Breast epithelium (tissue), 4 donors: ENCODE measurements at regions not wholly inside any gene's neighbourhood (a gene's known extent, or its start where the extent isn't known, plus 50 kb on each side); places are given as distances from the start of the nearest gene placed in this dataset.

Source experiments
- DNase-seq, 2 donors: peaks; one replicate each; pipeline ENCODE4 v3.0.0-alpha.2; 2019; ENCODE audit warnings: low spot score in 2 of 2
- H3K27ac ChIP-seq, 2 donors: fragments of 200-600 bp; sonication (generic) in 1 of 2; one replicate each; pipeline ENCODE4 v1.5.1; 2016 to 2019; ENCODE audit warnings: mild to moderate bottlenecking in 1 of 2
- H3K27me3 ChIP-seq, 2 donors: fragments of 200-600 bp; sonication (generic) in 1 of 2; one replicate each; pipeline versions ENCODE4 v1.5.1 to v1.6.0; 2017 to 2019; ENCODE audit warnings: control low read depth in 1 of 2, mild to moderate bottlenecking in 1 of 2
- H3K36me3 ChIP-seq: fragments of 200-600 bp; one replicate; pipeline ENCODE4 v1.5.1; 2019
- H3K4me1 ChIP-seq, 2 donors: fragments of 200-600 bp; sonication (generic); one replicate each; pipeline ENCODE4 v1.5.1; 2016 to 2019; ENCODE audit warnings: control low read depth in 1 of 2
- H3K4me3 ChIP-seq, 3 donors: fragments of 200-600 bp; sonication (generic); 1 replicate in 2 of 3; 2 replicates in 1 of 3; pipeline ENCODE4 v1.5.1; 2016 to 2019; ENCODE audit warnings: mild to moderate bottlenecking in 3 of 3, moderate library complexity in 2 of 3
- H3K9me3 ChIP-seq, 2 donors: fragments of 200-600 bp; sonication (generic) in 1 of 2; one replicate each; pipeline ENCODE4 v1.5.1; 2016 to 2019; ENCODE audit warnings: control low read depth in 1 of 2
- CTCF ChIP-seq, 3 donors: fragments of 450-650 bp; IDR thresholded peaks; one replicate each; pipeline ENCODE4 v1.5.1; 2016 to 2017; ENCODE audit warnings: antibody characterized with exemption in 3 of 3, mild to moderate bottlenecking in 3 of 3, moderate library complexity in 3 of 3
- POLR2A ChIP-seq: fragments of 450-650 bp; IDR thresholded peaks from one replicate; pipeline ENCODE4 v1.6.1; 2016; ENCODE audit warnings: antibody characterized with exemption, mild to moderate bottlenecking, moderate library complexity
- POLR2AphosphoS5 ChIP-seq, 3 donors: sonication (generic); formaldehyde crosslinking; IDR thresholded peaks; one replicate each; pipeline ENCODE4 v1.6.1; 2017; ENCODE audit warnings: antibody characterized with exemption in 3 of 3
- intact Hi-C: fragments of 100-400 bp; cut with DNase I; formaldehyde crosslinking; loops from one replicate; pipeline ENCODE4 v1.15.1; 2023; ENCODE audit warnings: low total_unique reads

- H3K9me3 ChIP-seq: no peaks in the 10 kb centered on the region
- no peak overlapping the region for H3K4me3 ChIP-seq
- H3K4me1 ChIP-seq: no peaks in the 10 kb centered on the region
- no peak for DNase-seq
- intact Hi-C loops: no loop called here
- H3K36me3 ChIP-seq: no peaks in the 10 kb centered on the region
- H3K27me3 ChIP-seq: no peaks in the 10 kb centered on the region
- H3K27ac ChIP-seq: no peak overlapping the region
- no peak for TF ChIP-seq CTCF (IDR thresholded peaks at IDR 0.05)
- no peak for TF ChIP-seq POLR2A
- no peak for TF ChIP-seq POLR2AphosphoS5 (IDR thresholded peaks at IDR 0.05)
Measured at GRCh38 chr2:34126279-34126678, 527.2 kb upstream of the FAM98A start.

- intact Hi-C loops: no loop called here
- Histone ChIP-seq H3K36me3 (no peaks in the 10 kb centered on the region), H3K27ac (no peak overlapping the region), H3K9me3 (no peaks in the 10 kb centered on the region), H3K27me3 (no peaks in the 10 kb centered on the region), H3K4me3 (no peak overlapping the region), H3K4me1 (no peaks in the 10 kb centered on the region)
- TF ChIP-seq CTCF (IDR thresholded peaks at IDR 0.05) (no peak), POLR2A (no peak), POLR2AphosphoS5 (IDR thresholded peaks at IDR 0.05) (no peak)
- no peak for DNase-seq
Measured at GRCh38 chr2:34123996-34124785, 525.1 kb upstream of the FAM98A start.

GRCh38 chr2:34121076-34121475, 522.0 kb upstream of the FAM98A start:
- no peak overlapping the region for H3K27ac ChIP-seq
- H3K36me3 ChIP-seq: no peaks in the 10 kb centered on the region
- no peaks in the 10 kb centered on the region for H3K9me3 ChIP-seq
- intact Hi-C loops: no loop called here
- H3K27me3 ChIP-seq: no peaks in the 10 kb centered on the region
- no peak for DNase-seq
- no peak overlapping the region for H3K4me3 ChIP-seq
- no peaks in the 10 kb centered on the region for H3K4me1 ChIP-seq
- TF ChIP-seq POLR2A (no peak), POLR2AphosphoS5 (IDR thresholded peaks at IDR 0.05) (no peak), CTCF (IDR thresholded peaks at IDR 0.05) (no peak)

GRCh38 chr2:34115076-34115475, 516.0 kb upstream of the FAM98A start:
- no peak for TF ChIP-seq POLR2AphosphoS5 (IDR thresholded peaks at IDR 0.05)
- TF ChIP-seq CTCF (IDR thresholded peaks at IDR 0.05): no peak
- no peak for TF ChIP-seq POLR2A
- no peaks in the 10 kb centered on the region for H3K36me3 ChIP-seq
- H3K4me3 ChIP-seq: no peak overlapping the region
- no peak for DNase-seq
- no peak overlapping the region for H3K27ac ChIP-seq
- no peaks in the 10 kb centered on the region for H3K4me1 ChIP-seq
- intact Hi-C loops: no loop called here
- H3K27me3 ChIP-seq: no peaks in the 10 kb centered on the region
- no peaks in the 10 kb centered on the region for H3K9me3 ChIP-seq

- DNase-seq: no peak
- no peaks in the 10 kb centered on the region for H3K27me3 ChIP-seq
- H3K4me3 ChIP-seq: no peak overlapping the region
- H3K4me1 ChIP-seq: no peaks in the 10 kb centered on the region
- no peak overlapping the region for H3K27ac ChIP-seq
- no peaks in the 10 kb centered on the region for H3K9me3 ChIP-seq
- no peaks in the 10 kb centered on the region for H3K36me3 ChIP-seq
- intact Hi-C loops: loop anchor here (5.0 kb wide), 1 partner anchor 245 kb away; no protein-coding TSS in a partner anchor
- TF ChIP-seq POLR2AphosphoS5 (IDR thresholded peaks at IDR 0.05) (no peak), POLR2A (no peak), CTCF (IDR thresholded peaks at IDR 0.05) (no peak)
Measured at GRCh38 chr2:34112161-34112560, 513.1 kb upstream of the FAM98A start.
